ENCODE measurements at regions not wholly inside any gene's neighbourhood (a gene's known extent, or its start where the extent isn't known, plus 50 kb on each side); places are given as distances from the start of the nearest gene placed in this dataset.
"Not testable (repeated sequence)": the region's sequence is repeated elsewhere in the genome, so short reads cannot be mapped to it uniquely, and the experiment has no call there.

DNA sequence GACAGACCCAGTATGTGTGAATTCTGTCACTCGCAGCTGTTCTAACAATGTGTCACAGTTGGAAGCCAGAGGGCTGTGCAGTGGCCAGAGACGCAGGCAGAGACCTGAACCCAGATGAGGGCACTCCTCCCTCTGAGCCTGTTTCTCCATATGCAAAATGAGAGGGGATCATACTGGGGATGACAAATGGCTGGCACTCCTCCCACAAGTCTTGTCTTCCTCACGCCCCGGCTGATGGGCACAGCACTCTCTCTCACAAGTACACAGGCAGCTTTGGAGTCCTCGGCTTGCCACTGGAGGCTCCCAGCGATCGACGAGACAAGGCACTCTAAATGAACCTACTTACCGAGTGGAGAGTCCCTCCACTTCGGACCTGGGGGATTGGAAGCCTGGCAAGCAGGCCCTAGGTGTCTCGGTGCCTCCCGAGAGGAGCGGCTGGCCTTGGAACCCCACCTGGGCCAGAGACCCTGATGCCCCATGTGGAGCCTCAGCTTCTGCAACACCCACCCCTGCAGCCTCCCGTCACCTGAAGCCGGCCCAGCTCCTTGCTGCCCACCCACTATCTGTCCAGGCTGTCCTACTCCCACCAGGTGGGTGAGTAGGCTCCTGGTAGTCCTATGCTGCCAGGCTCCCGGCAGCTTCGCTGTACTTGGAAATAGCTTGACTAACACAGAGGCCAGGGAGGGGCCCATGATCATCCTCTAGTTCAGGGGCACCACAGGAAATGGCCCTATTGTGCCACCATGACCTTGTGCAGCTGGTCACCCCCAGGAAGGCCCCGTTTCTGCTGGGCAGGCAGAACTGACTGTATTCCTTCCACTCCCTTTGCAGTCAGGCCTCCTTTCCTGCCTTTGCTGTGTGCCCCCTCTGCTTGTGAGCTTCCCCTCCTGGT, 65.0 kb upstream of the IQSEC1 start:
- no peak overlapping the region for H3K4me3 Mint-ChIP-seq
- H3K9me3 Mint-ChIP-seq = no peaks in the 10 kb centered on the region
- H3K27ac Mint-ChIP-seq = no peak overlapping the region
- H3K36me3 Mint-ChIP-seq (ENCODE audit: insufficient read depth in 2 of 2) = no peaks in the 10 kb centered on the region
- H3K4me1 Mint-ChIP-seq (ENCODE audit: low read depth) = no peaks in the 10 kb centered on the region
- DNase-seq = no peak
- ATAC-seq (replicated peaks in 1 of 2) = no peak
- H3K27me3 Mint-ChIP-seq (ENCODE audit: low read depth) = no peaks in the 10 kb centered on the region

DNA sequence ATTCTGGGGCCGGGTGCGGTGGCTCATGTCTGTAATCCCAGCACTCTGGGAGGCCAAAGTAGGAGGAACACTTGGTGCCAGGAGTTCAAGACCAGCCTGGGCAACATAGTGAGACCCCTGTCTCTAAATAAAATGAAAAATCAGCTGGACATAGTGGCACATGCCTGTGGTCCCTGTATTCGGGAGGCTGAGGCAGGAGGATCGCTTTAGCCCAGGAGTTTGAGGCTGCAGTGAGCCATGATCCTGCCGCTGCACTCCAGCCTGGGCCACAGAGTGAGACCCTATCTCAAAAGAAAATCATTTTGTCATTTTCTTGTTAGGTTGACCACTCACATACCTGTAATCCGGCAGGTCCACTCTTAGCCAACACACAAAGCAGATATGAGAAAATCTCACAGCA, 63.6 kb upstream of the IQSEC1 start:
- ATAC-seq (replicated peaks in 1 of 2); DNase-seq; H3K4me1 Mint-ChIP-seq (ENCODE audit: low read depth); H3K27me3 Mint-ChIP-seq (ENCODE audit: low read depth); H3K27ac Mint-ChIP-seq; H3K4me3 Mint-ChIP-seq; H3K9me3 Mint-ChIP-seq; H3K36me3 Mint-ChIP-seq (ENCODE audit: insufficient read depth in 2 of 2): not testable (repeated sequence)

GRCh38 chr3:13136426-13136825, 63.2 kb upstream of the IQSEC1 start:
- no peak overlapping the region for H3K27ac Mint-ChIP-seq
- no peaks in the 10 kb centered on the region for H3K4me1 Mint-ChIP-seq (ENCODE audit: low read depth)
- no peaks in the 10 kb centered on the region for H3K27me3 Mint-ChIP-seq (ENCODE audit: low read depth)
- ATAC-seq (replicated peaks in 1 of 2) = no peak
- no peak for DNase-seq
- H3K9me3 Mint-ChIP-seq = no peaks in the 10 kb centered on the region
- no peaks in the 10 kb centered on the region for H3K36me3 Mint-ChIP-seq (ENCODE audit: insufficient read depth in 2 of 2)
- no peak overlapping the region for H3K4me3 Mint-ChIP-seq

DNA sequence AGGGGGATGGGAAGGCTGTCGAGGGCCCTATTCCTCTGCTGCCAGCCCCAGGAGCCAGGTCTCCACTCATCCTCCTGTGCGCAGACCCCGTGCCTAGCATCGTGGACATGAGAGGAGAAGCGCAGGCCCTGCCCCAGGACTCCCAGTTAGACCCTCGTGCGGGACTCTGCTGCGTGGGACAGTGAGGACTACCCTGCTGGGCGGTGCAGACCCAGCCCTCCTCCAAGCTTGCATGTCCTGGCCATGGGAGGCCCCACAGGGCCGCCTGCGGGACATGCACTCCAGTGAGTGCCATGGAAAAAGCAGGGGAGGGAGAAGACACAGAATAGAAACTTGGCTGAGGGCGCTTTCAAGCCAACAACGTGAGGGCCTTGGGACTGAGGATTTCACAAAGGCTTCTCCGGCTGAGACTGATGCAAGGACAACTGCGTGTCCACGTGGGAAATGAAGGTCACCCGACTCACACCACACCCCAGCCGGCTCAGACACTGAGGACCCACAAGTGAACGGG, 62.6 kb upstream of the IQSEC1 start:
- Mint-ChIP-seq H3K4me3 (no peak overlapping the region), H3K27ac (no peak overlapping the region), H3K27me3 (ENCODE audit: low read depth) (no peaks in the 10 kb centered on the region), H3K4me1 (ENCODE audit: low read depth) (no peaks in the 10 kb centered on the region), H3K36me3 (ENCODE audit: insufficient read depth in 2 of 2) (no peaks in the 10 kb centered on the region), H3K9me3 (no peaks in the 10 kb centered on the region)
- DNase-seq (no peak), ATAC-seq (replicated peaks in 1 of 2) (no peak)

DNA sequence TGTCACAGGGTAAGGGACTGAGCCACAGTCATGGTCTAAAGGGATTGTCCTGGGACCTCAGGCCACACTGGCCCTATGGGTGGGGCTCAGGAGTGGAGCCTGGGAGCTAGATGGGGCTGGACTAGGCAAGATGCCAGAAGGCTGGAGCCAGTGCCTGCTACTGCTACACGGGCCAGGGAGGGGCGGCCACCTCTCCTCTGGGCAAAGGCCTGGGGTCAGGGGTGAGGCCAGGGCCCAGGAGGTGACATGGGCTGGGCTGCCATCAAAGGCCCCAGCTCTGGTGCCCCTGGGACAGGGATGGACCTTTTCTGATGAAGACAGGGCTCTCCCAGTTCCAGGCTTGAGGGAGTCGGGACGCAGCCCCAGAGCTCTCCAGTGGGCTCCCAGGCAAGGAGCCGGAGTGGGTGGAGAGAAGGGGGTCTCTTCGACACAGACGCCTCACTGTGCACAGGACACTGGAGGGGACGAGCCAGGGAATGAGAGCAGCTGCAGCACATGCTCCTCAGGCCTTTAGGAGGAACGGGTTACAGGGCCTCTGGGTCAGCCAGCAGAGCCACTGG, 62.1 kb upstream of the IQSEC1 start:
- ATAC-seq (replicated peaks in 1 of 2) = no peak
- Mint-ChIP-seq H3K27me3 (ENCODE audit: low read depth) (no peaks in the 10 kb centered on the region), H3K36me3 (ENCODE audit: insufficient read depth in 2 of 2) (no peaks in the 10 kb centered on the region), H3K4me1 (ENCODE audit: low read depth) (no peaks in the 10 kb centered on the region), H3K4me3 (no peak overlapping the region), H3K9me3 (no peaks in the 10 kb centered on the region), H3K27ac (no peak overlapping the region)
- no peak for DNase-seq

GRCh38 chr3:13134879-13135206, 61.6 kb upstream of the IQSEC1 start:
- H3K4me1 Mint-ChIP-seq (ENCODE audit: low read depth) = no peaks in the 10 kb centered on the region
- no peaks in the 10 kb centered on the region for H3K9me3 Mint-ChIP-seq
- DNase-seq (no peak), ATAC-seq (replicated peaks in 1 of 2) (no peak)
- no peaks in the 10 kb centered on the region for H3K36me3 Mint-ChIP-seq (ENCODE audit: insufficient read depth in 2 of 2)
- H3K27me3 Mint-ChIP-seq (ENCODE audit: low read depth) = no peaks in the 10 kb centered on the region
- no peak overlapping the region for H3K27ac Mint-ChIP-seq
- no peak overlapping the region for H3K4me3 Mint-ChIP-seq

DNA sequence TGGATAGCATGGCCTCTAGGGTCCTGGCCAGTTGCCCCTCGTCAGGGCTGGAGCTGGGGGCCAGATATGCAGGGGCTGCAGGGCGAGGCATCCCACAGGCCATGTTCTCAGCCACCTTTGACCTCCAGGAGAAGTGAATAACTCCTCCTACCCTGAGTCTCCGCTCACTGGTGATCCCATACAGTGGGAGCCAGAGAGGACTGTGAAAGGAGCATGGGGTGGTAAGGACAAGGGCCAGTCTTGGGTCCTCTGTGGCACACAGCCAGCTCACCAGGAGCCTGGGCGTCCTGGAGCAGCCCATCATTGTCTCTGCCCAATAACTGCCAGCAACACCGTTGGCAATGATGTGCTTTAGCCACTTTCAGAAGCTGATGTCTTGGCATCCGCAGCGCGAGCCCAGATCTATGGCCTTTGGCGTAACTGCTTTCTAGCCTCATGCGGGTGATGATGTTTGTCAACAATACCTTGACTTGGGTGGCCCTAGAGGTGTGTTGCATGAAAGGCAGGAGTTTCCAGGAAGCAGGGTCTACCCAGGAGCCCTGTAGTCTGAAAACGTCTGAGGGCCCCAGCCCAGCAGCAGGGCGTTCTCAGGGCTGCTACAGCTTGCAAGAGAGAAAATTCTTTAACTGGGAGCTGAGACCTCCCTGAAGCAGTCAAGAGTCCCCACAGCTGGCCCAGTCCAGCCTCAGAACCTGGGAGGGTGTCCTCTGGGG, 61.1 kb upstream of the IQSEC1 start:
- DNase-seq (no peak), ATAC-seq (replicated peaks in 1 of 2) (no peak)
- Mint-ChIP-seq H3K4me3 (no peak overlapping the region), H3K4me1 (ENCODE audit: low read depth) (no peaks in the 10 kb centered on the region), H3K27me3 (ENCODE audit: low read depth) (no peaks in the 10 kb centered on the region), H3K9me3 (no peaks in the 10 kb centered on the region), H3K36me3 (ENCODE audit: insufficient read depth in 2 of 2) (no peaks in the 10 kb centered on the region), H3K27ac (no peak overlapping the region)

DNA sequence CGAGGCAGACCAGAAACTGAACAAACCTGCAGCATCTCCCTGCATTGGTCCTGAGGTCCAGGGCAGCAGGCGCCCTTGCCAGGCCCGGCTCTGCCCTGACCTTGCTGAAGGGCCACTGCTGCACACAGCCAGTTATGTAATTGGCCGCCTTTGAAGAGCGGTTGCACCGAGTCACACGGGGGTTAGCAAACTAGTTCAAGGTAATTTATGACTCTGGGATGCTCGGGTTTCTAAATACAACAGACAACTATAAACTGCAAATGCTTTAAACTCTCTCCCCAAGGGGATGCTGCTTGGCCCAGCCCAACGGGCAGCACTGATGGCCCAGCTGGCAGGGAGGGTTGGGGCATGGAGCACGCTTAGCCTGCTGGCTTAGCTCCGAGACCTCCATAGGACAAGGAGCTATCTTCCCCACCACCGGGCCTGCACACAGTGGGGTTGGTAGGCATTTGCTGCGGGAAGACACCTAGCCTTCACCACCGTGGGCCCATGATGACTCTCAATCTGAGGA, 60.3 kb upstream of the IQSEC1 start:
- Mint-ChIP-seq H3K4me3 (no peak overlapping the region), H3K4me1 (ENCODE audit: low read depth) (no peaks in the 10 kb centered on the region), H3K27ac (no peak overlapping the region), H3K9me3 (no peaks in the 10 kb centered on the region), H3K27me3 (ENCODE audit: low read depth) (no peaks in the 10 kb centered on the region), H3K36me3 (ENCODE audit: insufficient read depth in 2 of 2) (no peaks in the 10 kb centered on the region)
- no peak for DNase-seq
- no peak for ATAC-seq (replicated peaks in 1 of 2)

- no peaks in the 10 kb centered on the region for H3K4me1 Mint-ChIP-seq (ENCODE audit: low read depth)
- H3K9me3 Mint-ChIP-seq = no peaks in the 10 kb centered on the region
- H3K27ac Mint-ChIP-seq = no peak overlapping the region
- DNase-seq = no peak
- no peaks in the 10 kb centered on the region for H3K27me3 Mint-ChIP-seq (ENCODE audit: low read depth)
- no peak overlapping the region for H3K4me3 Mint-ChIP-seq
- H3K36me3 Mint-ChIP-seq (ENCODE audit: insufficient read depth in 2 of 2) = no peaks in the 10 kb centered on the region
- ATAC-seq (replicated peaks in 1 of 2) = no peak
Measured at GRCh38 chr3:13132731-13133410, 59.6 kb upstream of the IQSEC1 start.

- ATAC-seq (replicated peaks in 1 of 2) (no peak), DNase-seq (no peak)
- H3K9me3 Mint-ChIP-seq = no peaks in the 10 kb centered on the region
- no peaks in the 10 kb centered on the region for H3K27me3 Mint-ChIP-seq (ENCODE audit: low read depth)
- no peak overlapping the region for H3K4me3 Mint-ChIP-seq
- no peak overlapping the region for H3K27ac Mint-ChIP-seq
- H3K4me1 Mint-ChIP-seq (ENCODE audit: low read depth) = no peaks in the 10 kb centered on the region
- H3K36me3 Mint-ChIP-seq (ENCODE audit: insufficient read depth in 2 of 2) = no peaks in the 10 kb centered on the region
Measured at GRCh38 chr3:13132281-13132680, 59.1 kb upstream of the IQSEC1 start.

DNA sequence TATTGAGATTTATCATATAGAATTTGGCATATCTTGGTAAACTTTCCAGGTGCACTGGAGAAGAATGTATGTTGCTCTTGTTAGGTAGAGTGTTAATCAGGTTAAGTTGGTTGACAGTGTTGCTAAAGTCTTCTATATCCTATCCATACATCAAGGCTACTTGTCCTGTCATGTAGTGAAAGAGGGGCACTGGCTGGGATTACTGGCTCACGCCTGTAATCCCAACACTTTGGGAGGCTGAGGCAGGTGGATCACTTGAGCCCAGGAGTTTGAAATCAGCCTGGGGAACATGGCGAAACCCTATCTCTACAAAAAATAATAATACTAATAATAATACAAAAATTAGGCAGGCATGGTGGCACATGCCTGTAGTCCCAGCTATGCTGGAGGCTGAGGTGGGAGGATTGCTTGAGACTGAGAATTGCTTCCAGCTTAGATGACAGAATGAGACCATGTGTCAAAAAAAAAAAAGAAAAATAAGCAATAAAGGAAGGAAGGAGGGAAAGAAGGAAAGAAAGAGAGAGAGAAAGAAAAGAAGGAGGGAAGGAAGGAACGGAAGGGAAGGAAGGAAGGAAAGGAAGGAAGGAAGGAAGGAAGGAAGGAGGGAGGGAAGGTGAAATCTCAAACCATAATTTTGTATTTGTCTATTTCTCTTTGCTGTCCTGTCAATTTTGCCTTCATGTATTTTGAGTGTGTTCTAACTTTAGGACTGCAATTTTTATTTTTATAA, 57.4 kb upstream of the IQSEC1 start:
- no peak overlapping the region for H3K4me3 Mint-ChIP-seq
- no peak for DNase-seq
- ATAC-seq (replicated peaks in 1 of 2) = no peak
- H3K4me1 Mint-ChIP-seq (ENCODE audit: low read depth) = no peaks in the 10 kb centered on the region
- H3K9me3 Mint-ChIP-seq = no peaks in the 10 kb centered on the region
- no peaks in the 10 kb centered on the region for H3K36me3 Mint-ChIP-seq (ENCODE audit: insufficient read depth in 2 of 2)
- H3K27me3 Mint-ChIP-seq (ENCODE audit: low read depth) = no peaks in the 10 kb centered on the region
- H3K27ac Mint-ChIP-seq = no peak overlapping the region

DNA sequence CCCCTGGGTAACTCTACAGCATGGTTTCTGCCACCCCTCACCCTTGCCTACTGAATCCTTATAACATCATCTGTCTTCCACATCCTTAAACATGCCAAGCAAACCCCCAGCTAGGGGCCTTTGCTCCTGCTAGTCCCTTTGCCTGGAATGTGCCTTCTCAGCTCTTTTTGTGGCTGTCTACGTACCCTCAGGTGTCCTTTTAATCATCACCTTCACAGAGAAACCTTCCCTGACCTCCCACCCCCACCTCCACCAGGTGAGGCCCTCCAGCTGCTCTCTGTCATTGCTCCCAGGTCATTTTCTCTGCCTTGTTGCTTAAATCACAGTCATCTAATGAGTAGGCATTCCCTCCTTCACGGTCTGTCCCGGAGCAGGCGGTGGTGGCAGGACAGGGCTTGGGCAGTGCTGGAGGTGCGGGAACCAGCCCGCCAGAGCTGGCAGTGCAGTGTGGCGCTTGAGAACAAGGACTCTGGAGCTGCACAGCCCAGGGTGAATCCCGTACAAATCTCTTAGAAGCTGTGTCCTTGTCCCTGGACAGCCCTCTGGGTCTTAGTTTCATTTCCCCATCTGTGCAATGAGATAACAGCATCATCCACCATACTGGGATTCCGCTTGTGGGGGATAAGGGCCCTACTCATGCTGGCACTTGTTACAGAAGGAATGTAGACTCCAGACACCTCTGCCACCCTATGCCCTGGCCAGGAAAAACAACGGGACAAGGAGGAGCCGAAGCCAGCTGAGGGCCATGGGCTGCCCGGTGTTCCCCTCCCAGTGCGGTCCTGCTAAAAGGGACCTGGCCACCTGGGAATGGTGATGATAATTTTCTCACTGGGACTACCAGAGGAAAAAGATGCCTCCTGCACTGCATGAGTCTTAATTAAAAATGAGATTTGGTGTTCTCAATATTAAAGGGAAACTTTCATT, 52.1 kb upstream of the IQSEC1 start:
- no peak for ATAC-seq (replicated peaks in 1 of 2)
- H3K9me3 Mint-ChIP-seq = no peaks in the 10 kb centered on the region
- no peaks in the 10 kb centered on the region for H3K36me3 Mint-ChIP-seq (ENCODE audit: insufficient read depth in 2 of 2)
- H3K4me3 Mint-ChIP-seq = no peak overlapping the region
- H3K4me1 Mint-ChIP-seq (ENCODE audit: low read depth) = no peaks in the 10 kb centered on the region
- H3K27ac Mint-ChIP-seq = no peak overlapping the region
- DNase-seq = no peak
- H3K27me3 Mint-ChIP-seq (ENCODE audit: low read depth) = no peaks in the 10 kb centered on the region

Measured in activated T-cell treated with anti-CD3 and anti-CD28 coated beads, Interleukin-2, amount 50 U/mL, for 72 hours (primary cell).